ENCODE measurements at regions not wholly inside any gene's neighbourhood (a gene's known extent, or its start where the extent isn't known, plus 50 kb on each side); places are given as distances from the start of the nearest gene placed in this dataset.

DNA sequence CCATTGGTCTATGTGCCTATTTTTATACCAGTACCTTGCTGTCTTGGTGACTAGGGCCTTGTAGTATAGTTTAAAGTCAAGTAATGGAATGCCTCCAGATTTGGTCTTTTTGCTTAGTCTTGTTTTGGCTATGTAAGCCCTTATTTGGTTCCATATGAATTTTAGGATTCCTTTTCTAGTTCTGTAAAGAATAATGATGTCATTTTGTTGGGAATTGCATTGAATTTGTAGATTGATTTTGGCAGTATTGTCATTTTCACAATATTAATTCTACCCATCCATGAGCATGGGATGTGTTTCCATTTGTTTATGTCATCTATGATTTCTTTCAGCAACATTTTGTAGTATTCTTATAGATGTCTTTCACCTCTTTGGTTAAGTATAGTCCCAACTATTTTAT, 96.4 kb upstream of the PAK5 start:
- no peak for DNase-seq (ENCODE audit: low spot score in 2 of 2)
- Histone ChIP-seq H3K4me1 (no peaks in the 10 kb centered on the region), H3K27ac (no peak overlapping the region), H3K36me3 (no peaks in the 10 kb centered on the region), H3K27me3 (no peaks in the 10 kb centered on the region), H3K4me3 (no peak overlapping the region), H3K9me3 (no peaks in the 10 kb centered on the region)
- no peak for TF ChIP-seq POLR2A (IDR thresholded peaks at IDR 0.05)
- TF ChIP-seq, protein P1, sequence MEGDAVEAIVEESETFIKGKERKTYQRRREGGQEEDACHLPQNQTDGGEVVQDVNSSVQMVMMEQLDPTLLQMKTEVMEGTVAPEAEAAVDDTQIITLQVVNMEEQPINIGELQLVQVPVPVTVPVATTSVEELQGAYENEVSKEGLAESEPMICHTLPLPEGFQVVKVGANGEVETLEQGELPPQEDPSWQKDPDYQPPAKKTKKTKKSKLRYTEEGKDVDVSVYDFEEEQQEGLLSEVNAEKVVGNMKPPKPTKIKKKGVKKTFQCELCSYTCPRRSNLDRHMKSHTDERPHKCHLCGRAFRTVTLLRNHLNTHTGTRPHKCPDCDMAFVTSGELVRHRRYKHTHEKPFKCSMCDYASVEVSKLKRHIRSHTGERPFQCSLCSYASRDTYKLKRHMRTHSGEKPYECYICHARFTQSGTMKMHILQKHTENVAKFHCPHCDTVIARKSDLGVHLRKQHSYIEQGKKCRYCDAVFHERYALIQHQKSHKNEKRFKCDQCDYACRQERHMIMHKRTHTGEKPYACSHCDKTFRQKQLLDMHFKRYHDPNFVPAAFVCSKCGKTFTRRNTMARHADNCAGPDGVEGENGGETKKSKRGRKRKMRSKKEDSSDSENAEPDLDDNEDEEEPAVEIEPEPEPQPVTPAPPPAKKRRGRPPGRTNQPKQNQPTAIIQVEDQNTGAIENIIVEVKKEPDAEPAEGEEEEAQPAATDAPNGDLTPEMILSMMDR (IDR thresholded peaks at IDR 0.05) = no peak
- TF ChIP-seq POLR2AphosphoS5 (IDR thresholded peaks at IDR 0.05) = no peak
- no peak for TF ChIP-seq EP300 (IDR thresholded peaks at IDR 0.05)

DNA sequence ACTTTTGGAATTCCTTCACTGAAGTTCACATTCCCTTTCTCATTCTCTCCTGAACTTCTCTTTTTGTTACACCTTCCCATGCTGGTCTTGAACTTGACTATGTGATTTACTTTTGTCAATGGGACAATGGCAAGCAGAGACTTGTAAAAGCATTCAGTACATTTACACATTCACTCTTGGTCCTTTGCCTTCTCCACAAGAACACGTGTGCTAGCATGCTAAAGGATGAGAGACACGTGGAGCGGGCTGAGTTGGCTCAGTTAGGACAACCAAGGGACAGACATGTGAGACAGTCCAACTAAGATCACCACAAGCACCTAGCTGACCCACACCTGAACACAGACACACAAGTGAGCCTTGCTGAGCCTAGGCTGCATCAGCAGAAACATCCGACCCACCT, 91.3 kb upstream of the PAK5 start:
- WGBS = 53% methylated on average over 4 of the region's 4 CpGs
- Histone ChIP-seq H3K9me3 (no peaks in the 10 kb centered on the region), H3K4me1 (peaks cover 11% of the 10 kb centered on the region), H3K27ac (no peak overlapping the region), H3K4me3 (no peak overlapping the region), H3K36me3 (no peaks in the 10 kb centered on the region), H3K27me3 (no peaks in the 10 kb centered on the region)
- TF ChIP-seq POLR2AphosphoS5 (IDR thresholded peaks at IDR 0.05) (no peak), POLR2A (IDR thresholded peaks at IDR 0.05) (no peak), EP300 (IDR thresholded peaks at IDR 0.05) (no peak)
- TF ChIP-seq, protein P1 (IDR thresholded peaks at IDR 0.05) = no peak
- no peak for DNase-seq (ENCODE audit: low spot score in 2 of 2)

DNA sequence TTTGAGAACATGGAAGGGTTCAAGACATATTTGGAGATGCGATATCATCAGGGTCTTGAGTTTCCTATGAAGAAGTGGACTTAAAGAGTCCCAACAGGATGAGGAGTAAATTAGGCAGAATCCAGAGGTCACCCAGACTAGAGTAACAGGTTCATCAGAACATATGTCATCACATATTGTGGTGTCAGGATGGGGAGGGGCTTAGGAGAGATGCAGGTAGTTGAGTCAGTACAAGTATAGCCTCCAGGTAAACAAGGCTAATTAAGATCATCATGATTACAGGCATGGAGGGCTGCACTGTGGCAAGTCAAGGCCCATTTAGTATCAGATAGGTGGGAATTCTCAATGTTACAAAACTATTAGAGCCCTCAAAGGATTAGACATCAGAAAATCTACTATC, 90.1 kb upstream of the PAK5 start:
- Histone ChIP-seq H3K4me1 (peaks cover 11% of the 10 kb centered on the region), H3K4me3 (no peak overlapping the region)

DNA sequence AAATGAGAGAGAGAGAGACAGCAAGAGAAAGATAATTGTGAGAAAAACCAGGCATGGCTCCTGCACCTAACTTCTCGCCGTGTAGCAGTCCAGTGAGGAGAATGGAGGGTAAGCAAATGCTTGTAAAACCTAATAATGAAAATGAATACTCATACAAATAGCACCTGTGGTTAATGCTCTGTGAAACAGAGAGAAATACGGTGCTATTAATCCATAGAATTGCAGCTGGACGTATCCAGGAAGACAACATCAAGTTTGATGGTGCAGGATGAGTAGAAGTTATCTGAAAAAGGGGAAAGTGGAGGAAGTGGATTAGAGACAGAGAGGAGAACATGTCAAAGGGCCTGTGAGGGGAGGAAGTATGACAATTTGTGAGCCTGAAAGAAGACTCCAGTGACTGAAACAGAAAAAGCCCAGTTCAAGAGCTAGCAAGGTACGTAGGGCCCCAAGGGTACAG, 89.4 kb upstream of the PAK5 start:
- no peak for DNase-seq (ENCODE audit: low spot score in 2 of 2)
- Histone ChIP-seq H3K4me3 (no peak overlapping the region), H3K27ac (no peak overlapping the region), H3K27me3 (no peaks in the 10 kb centered on the region), H3K36me3 (no peaks in the 10 kb centered on the region), H3K4me1 (peaks cover 11% of the 10 kb centered on the region), H3K9me3 (no peaks in the 10 kb centered on the region)
- 66% methylated on average over 5 of the region's 5 CpGs for WGBS
- no peak for TF ChIP-seq POLR2A (IDR thresholded peaks at IDR 0.05)
- TF ChIP-seq EP300 (IDR thresholded peaks at IDR 0.05) = no peak
- TF ChIP-seq, protein P1 (IDR thresholded peaks at IDR 0.05) = no peak
- TF ChIP-seq POLR2AphosphoS5 (IDR thresholded peaks at IDR 0.05) = no peak

More for the DNA sequence above, 90.1 kb upstream of the PAK5 start:
- Histone ChIP-seq H3K36me3 (no peaks in the 10 kb centered on the region), H3K27ac (no peak overlapping the region), H3K27me3 (no peaks in the 10 kb centered on the region), H3K9me3 (no peaks in the 10 kb centered on the region)
- 88% methylated on average over 1 of the region's 1 CpG for WGBS
- DNase-seq (ENCODE audit: low spot score in 2 of 2) = no peak
- TF ChIP-seq, protein P1 (IDR thresholded peaks at IDR 0.05) = no peak
- TF ChIP-seq EP300 (IDR thresholded peaks at IDR 0.05) (no peak), POLR2A (IDR thresholded peaks at IDR 0.05) (no peak), POLR2AphosphoS5 (IDR thresholded peaks at IDR 0.05) (no peak)

DNA sequence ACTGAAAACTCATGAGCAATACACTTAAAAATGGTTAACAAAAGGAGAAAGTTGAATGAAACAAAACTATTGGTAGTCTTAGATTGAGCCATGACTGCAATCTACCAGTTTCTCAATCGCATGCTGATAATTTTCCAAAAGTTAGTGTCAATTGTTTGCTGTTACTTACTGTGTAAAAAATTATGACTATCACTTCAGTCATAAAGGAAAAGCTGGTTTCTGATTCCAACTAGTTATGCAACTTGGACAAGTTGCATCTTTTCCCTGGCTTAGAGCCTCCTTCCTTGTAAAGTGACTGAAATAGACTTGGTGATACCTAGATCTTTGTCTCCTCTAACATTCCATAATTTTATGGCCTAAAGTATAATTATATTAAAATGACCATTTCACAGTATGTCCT, 88.3 kb upstream of the PAK5 start:
- TF ChIP-seq EP300 (IDR thresholded peaks at IDR 0.05) (no peak), POLR2AphosphoS5 (IDR thresholded peaks at IDR 0.05) (no peak), POLR2A (IDR thresholded peaks at IDR 0.05) (no peak)
- TF ChIP-seq, protein P1 (IDR thresholded peaks at IDR 0.05) = no peak
- Histone ChIP-seq H3K36me3 (no peaks in the 10 kb centered on the region), H3K4me3 (no peak overlapping the region), H3K27ac (no peak overlapping the region), H3K4me1 (peaks cover 11% of the 10 kb centered on the region), H3K27me3 (no peaks in the 10 kb centered on the region), H3K9me3 (no peaks in the 10 kb centered on the region)
- WGBS = 29% methylated on average over 1 of the region's 1 CpG
- DNase-seq (ENCODE audit: low spot score in 2 of 2) = no peak
